LNCaP clone FGC (cell line): ENCODE measurements at regions not wholly inside any gene's neighbourhood (a gene's known extent, or its start where the extent isn't known, plus 50 kb on each side); places are given as distances from the start of the nearest gene placed in this dataset.
A peak's percentile ranks its signal among the peaks of the same experiment; 100 is the strongest.

ENCODE experiments used
- DNase-seq: peaks from one replicate; pipeline ENCODE4 v3.0.0-alpha.2; 2011; ENCODE audit warnings: low read depth
- H3K4me3 ChIP-seq: 2 replicates; pipeline ENCODE4 v1.5.1; 2011; ENCODE audit warnings: mild to moderate bottlenecking, low read depth, low read length, control low read depth
- CTCF ChIP-seq: IDR thresholded peaks from 2 replicates; pipeline ENCODE4 v1.5.1; 2012; ENCODE audit warnings: mild to moderate bottlenecking; ENCODE audit not compliant: control insufficient read depth, insufficient read depth; ENCODE audit errors: extremely low read depth

GRCh38 chr13:50213526-50213925, 198.3 kb downstream of the KCNRG start:
- no peak for DNase-seq
- no peak overlapping the region for H3K4me3 ChIP-seq
- no peak for TF ChIP-seq CTCF

GRCh38 chr13:50214514-50214913, 199.3 kb downstream of the KCNRG start:
- no peak for TF ChIP-seq CTCF
- no peak for DNase-seq
- H3K4me3 ChIP-seq, result no peak overlapping the region

GRCh38 chr13:50215399-50215798, 200.2 kb downstream of the KCNRG start:
- DNase-seq, result no peak
- no peak overlapping the region for H3K4me3 ChIP-seq
- no peak for TF ChIP-seq CTCF

- H3K4me3 ChIP-seq, result no peak overlapping the region
- TF ChIP-seq CTCF, result no peak
- DNase-seq, result no peak
Measured at GRCh38 chr13:50219743-50220142, 204.5 kb downstream of the KCNRG start.

GRCh38 chr13:50220938-50221337, 205.7 kb downstream of the KCNRG start:
- no peak for DNase-seq
- no peak for TF ChIP-seq CTCF

GRCh38 chr13:50222569-50223332, 207.5 kb downstream of the KCNRG start:
- no peak overlapping the region for H3K4me3 ChIP-seq

More at GRCh38 chr13:50220938-50221337, 205.7 kb downstream of the KCNRG start:
- no peak overlapping the region for H3K4me3 ChIP-seq

More at GRCh38 chr13:50222569-50223332, 207.5 kb downstream of the KCNRG start:
- peak; percentile 41 for DNase-seq
- TF ChIP-seq CTCF, result 0 out of 2 replicates have a peak, but pooled peaks have one; percentile 6
